Thymus (tissue), 11 donors: ENCODE measurements at regions not wholly inside any gene's neighbourhood (a gene's known extent, or its start where the extent isn't known, plus 50 kb on each side); places are given as distances from the start of the nearest gene placed in this dataset.
"Not testable (repeated sequence)": the region's sequence is repeated elsewhere in the genome, so short reads cannot be mapped to it uniquely, and the experiment has no call there.

ENCODE experiments used
- DNase-seq, 9 donors: peaks; one replicate each; pipeline ENCODE4 v3.0.0-alpha.2; 2013; ENCODE audit warnings: low spot score in 9 of 9, low read depth in 6 of 9, missing footprints in 1 of 9
- H3K27ac ChIP-seq, 2 donors: one replicate each; pipeline ENCODE4 v1.5.1; 2013; ENCODE audit warnings: control low read depth in 1 of 2, low read depth in 1 of 2, low read length in 1 of 2, mild to moderate bottlenecking in 1 of 2, moderate library complexity in 1 of 2
- H3K27me3 ChIP-seq, 2 donors: one replicate each; pipeline ENCODE4 v1.5.1; 2013; ENCODE audit warnings: low read length in 1 of 2; ENCODE audit not compliant: control insufficient read depth in 2 of 2, insufficient read depth in 1 of 2
- H3K36me3 ChIP-seq, 2 donors: one replicate each; pipeline ENCODE4 v1.5.1; 2013; ENCODE audit warnings: low read length in 1 of 2, mild to moderate bottlenecking in 1 of 2, moderate library complexity in 1 of 2; ENCODE audit not compliant: control insufficient read depth in 2 of 2, insufficient read depth in 2 of 2
- H3K4me1 ChIP-seq, 2 donors: one replicate each; pipeline ENCODE4 v1.5.1; 2013; ENCODE audit warnings: low read length in 2 of 2; ENCODE audit not compliant: control insufficient read depth in 2 of 2, insufficient read depth in 2 of 2
- H3K4me3 ChIP-seq, 2 donors: one replicate each; pipeline ENCODE4 v1.5.1; 2013; ENCODE audit warnings: low read length in 2 of 2, control low read depth in 1 of 2, mild to moderate bottlenecking in 1 of 2
- H3K9me3 ChIP-seq, 2 donors: one replicate each; pipeline ENCODE4 v1.5.1; 2013; ENCODE audit warnings: low read length in 1 of 2, mild to moderate bottlenecking in 1 of 2; ENCODE audit not compliant: control insufficient read depth in 2 of 2, insufficient read depth in 1 of 2
- WGBS: extraction: QIAGEN DNeasy Blood & Tissue Kit; methylation state at CpG from one replicate; pipeline ENCODE4 v1.1.7; 2013; 5-methylcytosine and 5-hydroxymethylcytosine counted together
- donor health status: healthy.

GRCh38 chr2:132012046-132012445, 149.7 kb downstream of the ANKRD30BL start:
- H3K36me3 ChIP-seq, H3K27ac ChIP-seq, H3K9me3 ChIP-seq, DNase-seq, H3K4me1 ChIP-seq, H3K4me3 ChIP-seq: not testable (repeated sequence)
- WGBS = 83% methylated on average over 1 of the region's 1 CpG
- peaks cover 9 to 11% of the 10 kb centered on the region in 2 donors for H3K27me3 ChIP-seq

GRCh38 chr2:132009874-132010521, 151.8 kb downstream of the ANKRD30BL start:
- Histone ChIP-seq H3K36me3 (no peaks in the 10 kb centered on the region), H3K27me3 (peaks cover 9 to 11% of the 10 kb centered on the region in 2 donors), H3K27ac (no peak overlapping the region), H3K4me1 (no peaks in the 10 kb centered on the region), H3K9me3 (peaks cover 0 to 2% of the 10 kb centered on the region in 2 donors), H3K4me3 (no peak overlapping the region)
- no peak for DNase-seq
- 4% methylated on average over 56 of the region's 56 CpGs for WGBS

GRCh38 chr2:132009177-132009873, 152.4 kb downstream of the ANKRD30BL start:
- WGBS = 13% methylated on average over 13 of the region's 13 CpGs
- Histone ChIP-seq H3K36me3 (no peaks in the 10 kb centered on the region), H3K9me3 (peaks cover 0 to 2% of the 10 kb centered on the region in 2 donors), H3K27me3 (peaks cover 9 to 11% of the 10 kb centered on the region in 2 donors), H3K27ac (no peak overlapping the region), H3K4me3 (no peak overlapping the region), H3K4me1 (no peaks in the 10 kb centered on the region)
- DNase-seq = no peak

GRCh38 chr2:131990751-131991150, 171.0 kb downstream of the ANKRD30BL start:
- H3K4me1 ChIP-seq, H3K4me3 ChIP-seq: not testable (repeated sequence)

GRCh38 chr2:131966671-131967070, 195.1 kb downstream of the ANKRD30BL start:
- H3K4me1 ChIP-seq, H3K4me3 ChIP-seq, DNase-seq, H3K27me3 ChIP-seq, H3K36me3 ChIP-seq, H3K9me3 ChIP-seq, H3K27ac ChIP-seq: not testable (repeated sequence)
- WGBS = 81% methylated on average over 10 of the region's 10 CpGs

More at GRCh38 chr2:131990751-131991150, 171.0 kb downstream of the ANKRD30BL start:
- H3K9me3 ChIP-seq, H3K27ac ChIP-seq, H3K27me3 ChIP-seq, H3K36me3 ChIP-seq, DNase-seq: not testable (repeated sequence)
- 32% methylated on average over 1 of the region's 1 CpG for WGBS

GRCh38 chr2:131966256-131966655, 195.5 kb downstream of the ANKRD30BL start:
- H3K27ac ChIP-seq = no peak overlapping the region
- no peaks in the 10 kb centered on the region for H3K4me1 ChIP-seq
- no peak for DNase-seq
- H3K4me3 ChIP-seq = no peak overlapping the region
- no peaks in the 10 kb centered on the region for H3K36me3 ChIP-seq
- no peaks in the 10 kb centered on the region for H3K27me3 ChIP-seq
- 94% methylated on average over 32 of the region's 32 CpGs for WGBS
- peaks cover 0 to 3% of the 10 kb centered on the region in 2 donors for H3K9me3 ChIP-seq

GRCh38 chr2:131958019-131958609, 203.6 kb downstream of the ANKRD30BL start:
- H3K27me3 ChIP-seq, H3K4me3 ChIP-seq, DNase-seq, H3K36me3 ChIP-seq, H3K27ac ChIP-seq, H3K9me3 ChIP-seq, H3K4me1 ChIP-seq: not testable (repeated sequence)
- 91% methylated on average over 2 of the region's 2 CpGs for WGBS

GRCh38 chr2:131948641-131949040, 213.1 kb downstream of the ANKRD30BL start:
- not testable (repeated sequence) for H3K36me3 ChIP-seq, H3K4me3 ChIP-seq, DNase-seq, H3K27ac ChIP-seq, H3K27me3 ChIP-seq, H3K9me3 ChIP-seq, H3K4me1 ChIP-seq

- not testable (repeated sequence) for H3K4me1 ChIP-seq, H3K4me3 ChIP-seq, H3K27me3 ChIP-seq, H3K27ac ChIP-seq, H3K9me3 ChIP-seq, DNase-seq, H3K36me3 ChIP-seq
- WGBS = 6% methylated on average over 1 of the region's 1 CpG
These were observed 238.5 kb downstream of the ANKRD30BL start for GRCh38 chr2:131923287-131923686.
